ENCODE measurements at regions not wholly inside any gene's neighbourhood (a gene's known extent, or its start where the extent isn't known, plus 50 kb on each side); places are given as distances from the start of the nearest gene placed in this dataset.
"Not testable (repeated sequence)": the region's sequence is repeated elsewhere in the genome, so short reads cannot be mapped to it uniquely, and the experiment has no call there.

- DNase-seq = no peak
Measured at GRCh38 chr12:59344224-59344623, 251.6 kb upstream of the SLC16A7 start.

- no peak for DNase-seq
Measured at GRCh38 chr12:59329462-59329861, 266.4 kb upstream of the SLC16A7 start.

GRCh38 chr12:59328395-59329075 lies 267.3 kb upstream of the SLC16A7 start:
- not testable (repeated sequence) for DNase-seq

GRCh38 chr12:59326457-59326856 lies 269.4 kb upstream of the SLC16A7 start:
- DNase-seq = not testable (repeated sequence)

GRCh38 chr12:59322473-59322872 lies 273.4 kb upstream of the SLC16A7 start:
- DNase-seq = no peak

- DNase-seq = no peak
Measured at GRCh38 chr12:59321278-59321677, 274.6 kb upstream of the SLC16A7 start.

GRCh38 chr12:59320112-59320511 lies 275.7 kb upstream of the SLC16A7 start:
- no peak for DNase-seq

GRCh38 chr12:59318940-59319339 lies 276.9 kb upstream of the SLC16A7 start:
- no peak for DNase-seq

- no peak for DNase-seq
Measured at GRCh38 chr12:59317598-59317997, 278.2 kb upstream of the SLC16A7 start.

- no peak for DNase-seq
Measured at GRCh38 chr12:59316938-59317337, 278.9 kb upstream of the SLC16A7 start.

- not testable (repeated sequence) for DNase-seq
Measured at GRCh38 chr12:59316354-59316753, 279.5 kb upstream of the SLC16A7 start.

GRCh38 chr12:59314209-59314608 lies 281.6 kb upstream of the SLC16A7 start:
- no peak for DNase-seq

- no peak for DNase-seq
Measured at GRCh38 chr12:59304077-59304721, 291.6 kb upstream of the SLC16A7 start.

GRCh38 chr12:59298296-59298695 lies 297.5 kb upstream of the SLC16A7 start:
- DNase-seq = peak in 2 of 3 experiments; percentile 9 to 53

- DNase-seq = peak in 1 of 3 experiments; percentile 44
Measured at GRCh38 chr12:59294221-59294620, 301.6 kb upstream of the SLC16A7 start.

GRCh38 chr12:59282999-59283398 lies 312.8 kb upstream of the SLC16A7 start:
- peak in 2 of 3 experiments; percentile 13 to 63 for DNase-seq

- DNase-seq = not testable (repeated sequence)
Measured at GRCh38 chr12:59273561-59273960, 322.3 kb upstream of the SLC16A7 start.

- no peak for DNase-seq
Measured at GRCh38 chr12:59268295-59268809, 327.5 kb upstream of the SLC16A7 start.

- no peak for DNase-seq
Measured at GRCh38 chr12:59260202-59260601, 335.6 kb upstream of the SLC16A7 start.

- no peak for DNase-seq
Measured at GRCh38 chr12:59252731-59253130, 332.4 kb upstream of the LRIG3 start.

- no peak for DNase-seq
Measured at GRCh38 chr12:59250766-59251165, 330.5 kb upstream of the LRIG3 start.

- DNase-seq = no peak
Measured at GRCh38 chr12:59240048-59240447, 319.7 kb upstream of the LRIG3 start.

- no peak for DNase-seq
Measured at GRCh38 chr12:59234391-59234790, 314.1 kb upstream of the LRIG3 start.

- no peak for DNase-seq
Measured at GRCh38 chr12:59230334-59230733, 310.0 kb upstream of the LRIG3 start.
